MM.1S (cell line): ENCODE measurements at regions not wholly inside any gene's neighbourhood (a gene's known extent, or its start where the extent isn't known, plus 50 kb on each side); places are given as distances from the start of the nearest gene placed in this dataset.

Experiments
- DNase-seq: peaks from one replicate; pipeline ENCODE4 v3.0.0-alpha.2; 2015
- H2AFZ ChIP-seq: fragments of 300-600 bp; sonication (generic); 2 replicates; pipeline ENCODE4 v1.6.0; 2016; ENCODE audit warnings: antibody characterized with exemption, low read length
- H3F3A ChIP-seq: fragments of 300-600 bp; sonication (generic); 2 replicates; pipeline ENCODE4 v1.6.1; 2016; ENCODE audit warnings: mild to moderate bottlenecking, antibody characterized with exemption, low read length, moderate library complexity, mixed read lengths; ENCODE audit not compliant: insufficient read depth
- H3K27ac ChIP-seq: fragments of 300-600 bp; sonication (generic); 2 replicates; pipeline ENCODE4 v1.5.1; 2016; ENCODE audit warnings: mild to moderate bottlenecking, low read length
- H3K27me3 ChIP-seq: fragments of 300-600 bp; sonication (generic); replicated peaks from 2 replicates; pipeline ENCODE4 v1.6.0; 2016; ENCODE audit warnings: low read length; ENCODE audit not compliant: insufficient read depth
- H3K36me3 ChIP-seq: fragments of 300-600 bp; sonication (generic); replicated peaks from 2 replicates; pipeline ENCODE4 v1.6.1; 2016; ENCODE audit warnings: mild to moderate bottlenecking, low read length, mixed read lengths; ENCODE audit not compliant: insufficient read depth
- H3K4me1 ChIP-seq: fragments of 300-600 bp; sonication (generic); 2 replicates; pipeline ENCODE4 v1.6.1; 2016; ENCODE audit warnings: low read length, mixed read lengths
- H3K4me2 ChIP-seq: fragments of 300-600 bp; sonication (generic); 2 replicates; pipeline ENCODE4 v1.6.0; 2016; ENCODE audit warnings: low read depth, low read length
- H3K4me3 ChIP-seq: fragments of 300-600 bp; sonication (generic); 2 replicates; pipeline ENCODE4 v1.5.1; 2016; ENCODE audit warnings: low read length, mixed read lengths
- H3K79me2 ChIP-seq: fragments of 300-600 bp; sonication (generic); 2 replicates; pipeline ENCODE4 v1.6.1; 2016; ENCODE audit warnings: mixed run types, low read length, mixed read lengths
- H3K9ac ChIP-seq: fragments of 300-600 bp; sonication (generic); 2 replicates; pipeline ENCODE4 v1.6.1; 2016; ENCODE audit warnings: low read length, mixed read lengths
- H3K9me2 ChIP-seq: fragments of 300-600 bp; sonication (generic); replicated peaks from 2 replicates; pipeline ENCODE4 v1.6.1; 2016; ENCODE audit warnings: mild to moderate bottlenecking, low read length, mixed read lengths; ENCODE audit not compliant: insufficient read depth
- H3K9me3 ChIP-seq: fragments of 300-600 bp; sonication (generic); replicated peaks from 2 replicates; pipeline ENCODE4 v1.6.1; 2016; ENCODE audit warnings: mild to moderate bottlenecking, low read length, mixed read lengths; ENCODE audit not compliant: insufficient read depth
- H4K20me1 ChIP-seq: fragments of 300-600 bp; sonication (generic); 2 replicates; pipeline ENCODE4 v1.6.1; 2016; ENCODE audit warnings: mild to moderate bottlenecking, low read length, moderate library complexity, mixed read lengths; ENCODE audit not compliant: insufficient read depth
- EZH2 ChIP-seq: fragments of 300-600 bp; sonication (generic); optimal IDR thresholded peaks from 2 replicates; pipeline ENCODE3; 2017; ENCODE audit warnings: low read depth, mild to moderate bottlenecking, antibody characterized with exemption, low read length, mixed read lengths
- EZH2phosphoT487 ChIP-seq: fragments of 300-600 bp; sonication (generic); IDR thresholded peaks from 2 replicates; pipeline ENCODE4 v1.6.1; 2018; ENCODE audit warnings: antibody characterized with exemption, low read length
- TF ChIP-seq, protein P1 (sequence below): fragments of 300-600 bp; sonication (generic); IDR thresholded peaks from 2 replicates; pipeline ENCODE4 v1.5.1; 2016; ENCODE audit warnings: antibody characterized with exemption, low read length, mixed read lengths

DNA sequence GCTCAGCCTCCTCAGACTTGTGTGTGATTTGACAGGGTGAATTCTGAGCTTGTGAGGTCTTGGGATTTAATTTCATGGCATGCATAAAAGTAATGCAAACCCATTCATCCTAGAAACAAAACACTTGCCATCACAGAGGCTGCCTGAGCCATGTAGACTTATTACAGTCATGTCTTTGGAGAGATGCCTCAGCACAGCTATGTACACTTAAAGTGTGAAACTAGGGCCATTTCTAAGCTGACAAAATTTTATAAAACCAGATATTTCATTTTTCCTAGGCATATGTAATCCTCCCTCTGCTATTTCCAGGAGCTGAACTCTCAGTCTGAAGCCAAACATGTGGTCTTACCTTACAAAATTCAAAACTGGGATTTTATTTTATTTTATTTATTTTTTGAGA is 322.2 kb upstream of the SPHKAP start:
- H2AFZ ChIP-seq, result no peak overlapping the region
- no peaks in the 10 kb centered on the region for H3K79me2 ChIP-seq
- no peak overlapping the region for H3K27ac ChIP-seq
- H3K4me1 ChIP-seq, result no peaks in the 10 kb centered on the region
- no peaks in the 10 kb centered on the region for H3K9me3 ChIP-seq
- no peak overlapping the region for H3K4me2 ChIP-seq
- H3K9ac ChIP-seq, result no peak overlapping the region
- no peaks in the 10 kb centered on the region for H3K9me2 ChIP-seq
- H3K4me3 ChIP-seq, result no peak overlapping the region
- no peak for TF ChIP-seq EZH2phosphoT487
- no peak for TF ChIP-seq EZH2
- TF ChIP-seq, protein P1, sequence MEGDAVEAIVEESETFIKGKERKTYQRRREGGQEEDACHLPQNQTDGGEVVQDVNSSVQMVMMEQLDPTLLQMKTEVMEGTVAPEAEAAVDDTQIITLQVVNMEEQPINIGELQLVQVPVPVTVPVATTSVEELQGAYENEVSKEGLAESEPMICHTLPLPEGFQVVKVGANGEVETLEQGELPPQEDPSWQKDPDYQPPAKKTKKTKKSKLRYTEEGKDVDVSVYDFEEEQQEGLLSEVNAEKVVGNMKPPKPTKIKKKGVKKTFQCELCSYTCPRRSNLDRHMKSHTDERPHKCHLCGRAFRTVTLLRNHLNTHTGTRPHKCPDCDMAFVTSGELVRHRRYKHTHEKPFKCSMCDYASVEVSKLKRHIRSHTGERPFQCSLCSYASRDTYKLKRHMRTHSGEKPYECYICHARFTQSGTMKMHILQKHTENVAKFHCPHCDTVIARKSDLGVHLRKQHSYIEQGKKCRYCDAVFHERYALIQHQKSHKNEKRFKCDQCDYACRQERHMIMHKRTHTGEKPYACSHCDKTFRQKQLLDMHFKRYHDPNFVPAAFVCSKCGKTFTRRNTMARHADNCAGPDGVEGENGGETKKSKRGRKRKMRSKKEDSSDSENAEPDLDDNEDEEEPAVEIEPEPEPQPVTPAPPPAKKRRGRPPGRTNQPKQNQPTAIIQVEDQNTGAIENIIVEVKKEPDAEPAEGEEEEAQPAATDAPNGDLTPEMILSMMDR, result no peak
- no peaks in the 10 kb centered on the region for H4K20me1 ChIP-seq
- DNase-seq, result no peak
- H3K36me3 ChIP-seq, result no peaks in the 10 kb centered on the region
- no peaks in the 10 kb centered on the region for H3K27me3 ChIP-seq
- no peaks in the 10 kb centered on the region for H3F3A ChIP-seq

DNA sequence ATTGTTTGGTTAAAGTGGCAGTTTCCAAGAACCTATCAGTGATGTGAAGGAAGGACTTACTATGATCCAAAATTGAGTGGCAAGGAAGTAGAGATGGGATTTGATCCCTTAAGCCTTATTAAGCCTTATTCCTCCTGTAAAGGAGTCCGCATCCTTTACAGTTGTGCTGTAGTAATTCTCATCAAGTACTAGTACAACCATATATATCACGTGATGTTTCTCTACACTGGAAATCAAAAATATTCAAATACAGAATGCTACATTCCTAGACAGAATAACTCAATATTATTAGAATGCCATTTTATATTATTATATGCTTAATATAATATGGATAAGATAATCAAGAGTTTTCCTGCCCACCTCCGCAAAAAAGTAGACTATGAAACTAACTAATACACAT is 312.4 kb upstream of the SPHKAP start:
- Histone ChIP-seq H3K27me3 (no peaks in the 10 kb centered on the region), H3K9me3 (no peaks in the 10 kb centered on the region), H3K4me1 (no peaks in the 10 kb centered on the region), H2AFZ (no peak overlapping the region), H3K9me2 (no peaks in the 10 kb centered on the region), H3K9ac (no peak overlapping the region), H3K36me3 (no peaks in the 10 kb centered on the region), H3K27ac (no peak overlapping the region), H3K4me2 (no peak overlapping the region), H3F3A (no peaks in the 10 kb centered on the region), H4K20me1 (no peaks in the 10 kb centered on the region), H3K79me2 (no peaks in the 10 kb centered on the region), H3K4me3 (no peak overlapping the region)
- TF ChIP-seq EZH2phosphoT487 (no peak), EZH2 (no peak)
- TF ChIP-seq, protein P1, result no peak
- DNase-seq, result no peak

DNA sequence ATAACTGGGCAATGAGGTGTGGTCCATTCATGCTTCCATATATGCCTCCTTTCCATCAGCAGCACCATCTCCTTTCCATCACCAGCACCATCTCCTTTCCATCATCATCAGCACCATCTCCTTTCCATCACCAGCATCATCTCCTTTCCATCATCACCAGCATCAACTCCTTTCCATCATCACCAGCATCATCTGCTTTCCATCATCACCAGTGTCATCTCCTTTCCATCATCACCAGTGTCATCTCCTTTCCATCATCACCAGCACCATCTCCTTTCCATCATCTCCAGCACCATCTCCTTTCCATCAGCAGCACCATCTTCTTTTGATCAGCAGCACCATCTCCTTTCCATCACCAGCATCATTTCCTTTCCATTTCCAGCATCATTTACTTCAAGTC is 297.5 kb upstream of the SPHKAP start:
- no peaks in the 10 kb centered on the region for H3K9me2 ChIP-seq
- no peaks in the 10 kb centered on the region for H3K9me3 ChIP-seq
- no peaks in the 10 kb centered on the region for H3K27me3 ChIP-seq
- DNase-seq, result no peak
- H3K4me1 ChIP-seq, result no peaks in the 10 kb centered on the region
- H4K20me1 ChIP-seq, result no peaks in the 10 kb centered on the region
- H3K36me3 ChIP-seq, result no peaks in the 10 kb centered on the region
- no peak overlapping the region for H3K4me3 ChIP-seq
- H3K9ac ChIP-seq, result no peak overlapping the region
- no peak overlapping the region for H3K27ac ChIP-seq
- no peak overlapping the region for H2AFZ ChIP-seq
- TF ChIP-seq EZH2phosphoT487, result no peak
- TF ChIP-seq, protein P1, result no peak
- TF ChIP-seq EZH2, result no peak
- no peaks in the 10 kb centered on the region for H3K79me2 ChIP-seq
- H3K4me2 ChIP-seq, result no peak overlapping the region
- no peaks in the 10 kb centered on the region for H3F3A ChIP-seq
